BJ (cell line): ENCODE measurements at regions not wholly inside any gene's neighbourhood (a gene's known extent, or its start where the extent isn't known, plus 50 kb on each side); places are given as distances from the start of the nearest gene placed in this dataset.

Source experiments
- CTCF ChIA-PET: fragments of 350-600 bp; formaldehyde crosslinking; extraction: SDS; loops from one replicate; lab custom pipeline; 2021; ENCODE audit warnings: antibody characterized with exemption, inconsistent platforms; lab: Yijun Ruan, JAX
- POLR2A ChIA-PET: fragments of 300-600 bp; sonication (Branson Sonifier 250); formaldehyde crosslinking; extraction: SDS; loops from one replicate; lab custom pipeline; 2021; ENCODE audit warnings: antibody characterized with exemption; lab: Charles Lee
- DNase-seq: peaks from one replicate; pipeline ENCODE4 v3.0.0-alpha.2; 2011; ENCODE audit warnings: low read depth
- H3K27me3 ChIP-seq: 2 replicates; pipeline ENCODE4 v1.6.0; 2011; ENCODE audit warnings: low read length; ENCODE audit not compliant: control insufficient read depth, insufficient read depth
- H3K36me3 ChIP-seq: 2 replicates; pipeline ENCODE4 v1.5.1; 2011; ENCODE audit warnings: low read length; ENCODE audit not compliant: control insufficient read depth, insufficient read depth
- H3K4me3 ChIP-seq: 2 replicates; pipeline ENCODE4 v1.5.1; 2011; ENCODE audit warnings: low read depth, mild to moderate bottlenecking, control low read depth, low read length
- TF ChIP-seq, protein P1 (sequence below): IDR thresholded peaks from 2 replicates; pipeline ENCODE4 v1.5.1; 2011; ENCODE audit warnings: low read depth, mild to moderate bottlenecking, control low read depth, inconsistent platforms, low read length, moderate library complexity; ENCODE audit not compliant: insufficient read depth

DNA sequence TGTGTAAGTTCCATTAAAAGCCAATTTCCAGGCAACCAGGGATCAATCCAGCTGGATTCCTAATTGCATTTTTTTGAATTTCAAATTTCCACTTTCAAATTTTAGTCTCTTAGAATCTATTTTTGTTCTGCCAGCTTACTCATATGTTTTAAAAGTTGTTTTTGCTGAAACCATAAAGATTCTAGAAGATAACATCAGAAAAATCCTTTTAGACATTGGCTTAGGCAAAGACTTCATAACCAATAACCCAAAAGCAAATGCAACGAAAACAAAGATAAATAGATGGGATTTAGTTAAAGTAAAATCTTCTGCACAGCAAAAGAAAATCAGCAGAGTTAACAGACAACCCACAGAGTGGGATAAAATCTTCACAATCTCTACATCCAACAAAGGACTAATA is 253.3 kb downstream of the AEBP2 start:
- POLR2A ChIA-PET: no interaction called here
- TF ChIP-seq, protein P1, sequence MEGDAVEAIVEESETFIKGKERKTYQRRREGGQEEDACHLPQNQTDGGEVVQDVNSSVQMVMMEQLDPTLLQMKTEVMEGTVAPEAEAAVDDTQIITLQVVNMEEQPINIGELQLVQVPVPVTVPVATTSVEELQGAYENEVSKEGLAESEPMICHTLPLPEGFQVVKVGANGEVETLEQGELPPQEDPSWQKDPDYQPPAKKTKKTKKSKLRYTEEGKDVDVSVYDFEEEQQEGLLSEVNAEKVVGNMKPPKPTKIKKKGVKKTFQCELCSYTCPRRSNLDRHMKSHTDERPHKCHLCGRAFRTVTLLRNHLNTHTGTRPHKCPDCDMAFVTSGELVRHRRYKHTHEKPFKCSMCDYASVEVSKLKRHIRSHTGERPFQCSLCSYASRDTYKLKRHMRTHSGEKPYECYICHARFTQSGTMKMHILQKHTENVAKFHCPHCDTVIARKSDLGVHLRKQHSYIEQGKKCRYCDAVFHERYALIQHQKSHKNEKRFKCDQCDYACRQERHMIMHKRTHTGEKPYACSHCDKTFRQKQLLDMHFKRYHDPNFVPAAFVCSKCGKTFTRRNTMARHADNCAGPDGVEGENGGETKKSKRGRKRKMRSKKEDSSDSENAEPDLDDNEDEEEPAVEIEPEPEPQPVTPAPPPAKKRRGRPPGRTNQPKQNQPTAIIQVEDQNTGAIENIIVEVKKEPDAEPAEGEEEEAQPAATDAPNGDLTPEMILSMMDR: no peak
- DNase-seq: no peak
- CTCF ChIA-PET: interaction anchor here (0.7 to 1.2 kb wide), 2 partner anchors 17 to 224 kb away, joined by 3 read pairs; no protein-coding TSS in a partner anchor
- H3K27me3 ChIP-seq: no peaks in the 10 kb centered on the region
- no peak overlapping the region for H3K4me3 ChIP-seq
- no peaks in the 10 kb centered on the region for H3K36me3 ChIP-seq

DNA sequence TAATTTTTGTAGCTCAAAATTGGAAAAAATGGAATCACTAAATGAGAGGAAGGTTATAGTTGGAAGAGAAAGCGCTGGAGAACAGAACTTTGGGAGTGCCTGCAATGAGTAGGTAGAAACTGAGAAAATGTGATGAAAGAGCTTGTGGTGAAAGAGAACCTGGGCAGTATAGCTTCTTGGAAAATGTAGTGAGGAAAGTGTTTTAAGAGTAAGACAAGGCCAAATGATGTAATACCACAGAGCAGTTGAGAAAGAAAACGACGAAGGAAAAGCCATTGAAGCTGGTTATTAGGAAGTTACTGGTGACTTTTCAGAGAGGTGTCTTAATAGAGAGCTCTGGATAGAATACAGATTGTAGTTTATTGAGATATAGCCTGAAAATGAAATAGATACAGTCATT is 255.3 kb downstream of the AEBP2 start:
- CTCF ChIA-PET: interaction anchor here (0.5 kb wide), 1 partner anchor 222 kb away, joined by 5 read pairs; no protein-coding TSS in a partner anchor
- POLR2A ChIA-PET: interaction anchor here (0.7 kb wide), 1 partner anchor 57 kb away, joined by 3 read pairs; no protein-coding TSS in a partner anchor
- TF ChIP-seq, protein P1: no peak
- no peaks in the 10 kb centered on the region for H3K36me3 ChIP-seq
- H3K4me3 ChIP-seq: no peak overlapping the region
- no peak for DNase-seq
- no peaks in the 10 kb centered on the region for H3K27me3 ChIP-seq

DNA sequence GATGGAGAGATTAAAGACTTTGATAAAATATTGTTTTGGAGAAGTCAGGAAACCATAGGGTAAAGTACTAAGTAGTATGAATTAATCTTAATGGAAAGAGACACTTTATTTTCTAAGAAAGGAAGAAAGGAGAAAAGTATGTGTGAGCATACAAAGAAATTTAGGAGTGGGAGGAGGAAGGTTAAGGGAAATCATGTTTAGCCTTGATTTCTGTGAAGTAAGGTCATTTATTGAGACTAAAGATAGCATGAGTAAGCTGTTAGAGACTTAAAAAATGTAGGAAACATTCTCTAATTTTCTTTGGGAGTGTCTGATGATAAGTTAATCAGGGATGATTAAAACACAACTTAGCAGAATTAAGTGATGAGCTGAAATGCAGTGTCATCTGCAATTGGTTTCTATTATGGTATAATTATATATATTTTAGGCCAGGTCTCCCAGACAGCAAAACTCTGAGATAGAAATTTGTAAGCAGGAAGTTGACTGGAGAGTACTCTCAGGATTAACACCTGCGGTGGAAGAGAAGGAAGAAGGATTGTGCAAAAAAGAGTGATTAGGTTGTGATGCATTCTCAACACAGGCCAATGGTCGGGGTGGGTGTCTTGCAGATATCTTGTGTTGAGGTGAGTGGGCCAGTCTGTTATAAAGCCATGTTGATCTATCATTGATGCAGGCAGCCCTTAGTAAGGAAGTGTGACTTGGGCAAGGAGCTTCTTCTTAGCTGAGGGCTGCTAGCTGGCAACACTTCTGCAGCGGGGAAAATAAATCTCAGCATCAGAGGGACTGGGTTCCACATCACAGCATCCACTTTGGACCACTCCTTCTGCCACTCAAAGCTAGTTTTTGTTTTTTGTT is 256.2 kb downstream of the AEBP2 start:
- POLR2A ChIA-PET: no interaction called here
- no peaks in the 10 kb centered on the region for H3K27me3 ChIP-seq
- DNase-seq: no peak
- CTCF ChIA-PET: no interaction called here
- H3K36me3 ChIP-seq: no peaks in the 10 kb centered on the region
- no peak overlapping the region for H3K4me3 ChIP-seq
- TF ChIP-seq, protein P1: no peak

DNA sequence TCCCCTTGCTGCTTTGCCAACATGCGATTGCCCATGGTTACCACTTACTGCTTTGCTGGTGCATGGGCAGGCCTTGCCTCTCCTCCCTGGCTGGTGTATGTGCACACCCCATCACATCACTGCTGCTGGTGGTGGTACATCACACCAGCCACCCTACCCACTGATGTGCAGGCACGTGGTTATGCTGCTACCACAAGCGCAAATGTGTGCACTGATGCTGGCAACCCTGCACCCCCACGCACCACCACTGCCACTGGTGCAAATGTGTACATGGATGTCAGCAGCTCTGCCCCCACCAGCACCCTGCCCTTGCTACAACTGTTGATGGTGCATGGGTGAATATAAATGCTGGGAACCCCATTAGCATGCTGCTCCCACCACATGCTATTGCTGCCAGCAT is 261.7 kb downstream of the AEBP2 start:
- no peak for DNase-seq
- CTCF ChIA-PET: no interaction called here
- Histone ChIP-seq H3K36me3 (no peaks in the 10 kb centered on the region), H3K4me3 (no peak overlapping the region), H3K27me3 (no peaks in the 10 kb centered on the region)
- POLR2A ChIA-PET: no interaction called here
- TF ChIP-seq, protein P1: no peak

DNA sequence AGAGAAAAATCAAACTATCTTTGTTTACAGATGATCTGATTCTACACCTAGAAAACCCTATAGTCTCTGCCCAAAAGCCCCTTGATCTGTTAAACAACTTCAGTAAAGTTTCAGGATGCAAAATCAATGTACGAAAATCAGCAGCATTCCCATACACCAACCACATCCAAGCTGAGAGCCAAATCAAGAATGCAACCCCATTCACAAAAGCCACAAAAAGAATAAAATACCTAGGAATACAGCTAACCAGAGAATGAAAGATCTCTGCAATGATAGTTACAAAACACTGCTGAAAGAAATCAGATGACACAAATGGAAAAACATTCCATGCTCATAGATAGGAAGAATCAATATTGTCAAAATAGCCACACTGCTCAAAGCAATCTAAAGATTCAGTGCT is 265.7 kb downstream of the AEBP2 start:
- Histone ChIP-seq H3K27me3 (no peaks in the 10 kb centered on the region), H3K4me3 (no peak overlapping the region), H3K36me3 (no peaks in the 10 kb centered on the region)
- DNase-seq: no peak
- ChIA-PET POLR2A (no interaction called here), CTCF (no interaction called here)
- TF ChIP-seq, protein P1: no peak
